ENCODE measurements at regions not wholly inside any gene's neighbourhood (a gene's known extent, or its start where the extent isn't known, plus 50 kb on each side); places are given as distances from the start of the nearest gene placed in this dataset.

DNA sequence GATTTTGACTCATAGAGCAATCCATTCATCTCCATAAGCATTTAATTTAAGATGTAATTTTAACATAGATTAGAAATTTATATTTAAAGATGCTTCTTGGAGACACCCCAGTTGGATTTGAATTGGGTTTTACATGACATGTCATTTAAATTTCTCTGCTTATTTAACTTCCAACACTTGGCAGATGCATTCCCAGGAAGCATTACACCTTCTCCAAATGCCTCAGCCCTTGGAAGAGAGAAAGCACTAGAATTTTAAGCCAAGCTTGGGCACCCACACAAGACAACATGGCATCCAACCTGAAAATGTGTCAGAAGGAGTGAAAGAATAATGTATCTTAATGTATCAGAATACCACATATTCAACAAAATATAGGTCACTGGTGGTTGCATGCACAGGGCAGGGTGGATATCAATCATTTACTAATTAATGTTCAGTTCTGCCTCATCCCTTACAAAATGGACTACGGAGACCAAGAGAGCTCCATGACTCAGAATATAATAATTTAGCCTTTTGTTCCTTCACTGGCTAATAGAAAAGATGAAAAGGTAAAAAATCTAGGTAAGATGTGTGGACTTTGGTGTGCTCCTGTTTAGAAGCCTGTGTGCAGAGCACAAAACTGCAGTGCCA, 541.7 kb upstream of the SORCS1 start:
- DNase-seq, result no peak
- CTCF ChIA-PET, result no interaction called here
- Mint-ChIP-seq H3K27ac (no peak overlapping the region), H3K4me3 (no peak overlapping the region), H3K27me3 (no peaks in the 10 kb centered on the region), H3K9me3 (peaks cover 7% of the 10 kb centered on the region), H3K36me3 (no peaks in the 10 kb centered on the region), H3K4me1 (no peaks in the 10 kb centered on the region)

DNA sequence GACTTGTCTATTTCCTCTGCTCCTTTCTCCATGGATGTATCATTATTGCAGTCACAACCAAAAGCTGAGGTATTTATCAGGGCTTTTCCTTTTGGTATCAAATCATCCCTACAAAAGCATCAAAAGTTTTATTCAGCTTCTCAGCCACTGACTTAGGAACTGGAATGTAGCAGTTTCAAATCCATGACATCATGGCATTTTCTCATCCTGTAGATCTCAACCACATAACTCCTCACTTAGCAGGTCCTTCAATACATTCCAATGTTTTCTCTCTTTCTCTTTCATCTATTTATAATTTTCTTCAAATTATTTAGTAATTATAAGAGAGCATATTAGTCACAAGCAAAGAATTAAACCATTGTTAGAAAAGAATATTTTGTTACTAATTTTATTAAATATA, 537.4 kb upstream of the SORCS1 start:
- H3K4me3 Mint-ChIP-seq, result no peak overlapping the region
- no peaks in the 10 kb centered on the region for H3K4me1 Mint-ChIP-seq
- CTCF ChIA-PET, result no interaction called here
- peaks cover 2% of the 10 kb centered on the region for H3K9me3 Mint-ChIP-seq
- H3K36me3 Mint-ChIP-seq, result no peaks in the 10 kb centered on the region
- H3K27me3 Mint-ChIP-seq, result no peaks in the 10 kb centered on the region
- DNase-seq, result no peak
- no peak overlapping the region for H3K27ac Mint-ChIP-seq

DNA sequence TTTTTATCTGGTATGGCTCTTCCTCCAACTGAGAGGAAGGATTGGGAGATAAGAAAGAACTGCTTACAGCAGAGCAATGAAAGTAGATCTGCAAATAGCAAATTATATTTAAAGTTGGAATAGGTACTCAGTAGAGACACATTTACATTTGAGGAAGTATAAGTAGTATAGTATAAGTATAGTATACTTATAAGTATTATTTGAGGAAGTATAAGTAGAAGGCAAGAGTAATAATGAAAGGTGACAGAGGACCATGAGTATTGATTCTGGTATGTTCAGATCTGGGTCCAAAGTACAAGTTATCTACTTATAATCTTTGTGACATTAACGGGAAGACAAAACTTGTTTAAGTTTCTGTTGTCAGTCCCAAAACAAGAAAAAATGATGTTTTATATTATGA, 527.6 kb upstream of the SORCS1 start:
- CTCF ChIA-PET, result no interaction called here
- DNase-seq, result no peak

DNA sequence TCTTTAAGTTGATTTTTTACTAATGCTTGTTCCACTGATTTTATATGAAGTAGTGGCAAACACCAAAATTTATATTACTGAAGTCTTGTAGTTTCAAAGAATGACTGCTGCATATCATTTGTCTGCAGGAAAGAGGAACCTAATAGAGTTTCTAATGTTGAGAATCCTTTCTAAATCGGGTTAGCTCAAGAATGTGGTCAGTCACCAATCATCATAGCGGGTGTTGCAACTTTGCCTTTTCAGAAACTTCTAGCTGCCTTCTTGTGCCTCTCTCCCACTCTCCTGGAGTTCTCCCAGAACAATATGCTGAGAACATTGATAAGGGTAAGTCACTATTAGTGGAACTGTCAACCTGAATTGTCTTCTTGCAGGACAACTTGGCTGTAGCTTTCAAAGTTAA, 524.8 kb upstream of the SORCS1 start:
- CTCF ChIA-PET, result no interaction called here
- H3K4me3 Mint-ChIP-seq, result no peak overlapping the region
- H3K27ac Mint-ChIP-seq, result no peak overlapping the region
- H3K36me3 Mint-ChIP-seq, result no peaks in the 10 kb centered on the region
- H3K27me3 Mint-ChIP-seq, result no peaks in the 10 kb centered on the region
- peaks cover 7% of the 10 kb centered on the region for H3K9me3 Mint-ChIP-seq
- no peak for DNase-seq
- no peaks in the 10 kb centered on the region for H3K4me1 Mint-ChIP-seq

More for the DNA sequence above, 527.6 kb upstream of the SORCS1 start:
- Mint-ChIP-seq H3K27me3 (no peaks in the 10 kb centered on the region), H3K27ac (no peak overlapping the region), H3K4me3 (no peak overlapping the region), H3K36me3 (no peaks in the 10 kb centered on the region), H3K9me3 (peaks cover 2% of the 10 kb centered on the region), H3K4me1 (no peaks in the 10 kb centered on the region)

DNA sequence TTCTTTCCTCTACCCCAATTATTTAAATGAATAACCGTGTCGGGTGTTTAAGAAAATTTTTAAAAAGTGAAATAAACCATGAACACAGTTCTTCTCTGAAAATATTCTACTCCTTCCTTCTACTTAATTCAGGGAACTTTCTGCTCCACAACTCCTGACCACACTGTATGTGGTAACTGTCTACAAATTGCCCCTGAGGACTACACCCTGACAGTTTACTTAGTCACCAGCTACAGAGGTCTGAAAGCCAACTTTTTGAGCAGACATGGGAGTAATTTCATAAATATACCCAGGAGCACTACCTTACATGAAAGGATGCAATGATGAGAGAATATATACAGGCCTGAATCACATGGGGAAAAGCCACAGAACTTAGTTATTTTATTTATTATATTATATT, 523.2 kb upstream of the SORCS1 start:
- Mint-ChIP-seq H3K27me3 (no peaks in the 10 kb centered on the region), H3K4me3 (no peak overlapping the region), H3K36me3 (no peaks in the 10 kb centered on the region), H3K27ac (no peak overlapping the region), H3K9me3 (peaks cover 9% of the 10 kb centered on the region), H3K4me1 (no peaks in the 10 kb centered on the region)
- CTCF ChIA-PET, result no interaction called here
- no peak for DNase-seq

DNA sequence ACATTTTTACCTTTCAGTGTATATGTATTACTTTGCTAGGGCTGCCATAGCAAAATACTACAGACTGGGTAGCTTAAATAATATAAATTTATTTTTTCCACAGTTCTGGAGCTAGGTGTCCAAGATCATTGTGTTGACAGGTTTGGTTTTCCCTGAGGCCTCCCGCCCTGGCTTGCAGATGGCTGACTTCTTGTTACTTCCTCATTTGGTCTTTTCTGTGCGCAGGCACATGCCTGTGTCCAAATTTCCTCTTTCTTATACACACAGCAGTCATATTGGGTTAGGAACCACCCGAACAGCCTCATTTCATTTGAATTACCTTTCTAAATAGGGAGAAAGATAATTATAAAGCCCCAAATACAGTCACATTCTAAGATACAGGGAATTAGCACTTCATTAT, 521.6 kb upstream of the SORCS1 start:
- no peaks in the 10 kb centered on the region for H3K27me3 Mint-ChIP-seq
- DNase-seq, result no peak
- no peak overlapping the region for H3K27ac Mint-ChIP-seq
- H3K9me3 Mint-ChIP-seq, result peaks cover 13% of the 10 kb centered on the region
- H3K36me3 Mint-ChIP-seq, result no peaks in the 10 kb centered on the region
- CTCF ChIA-PET, result no interaction called here
- H3K4me3 Mint-ChIP-seq, result no peak overlapping the region
- H3K4me1 Mint-ChIP-seq, result no peaks in the 10 kb centered on the region

DNA sequence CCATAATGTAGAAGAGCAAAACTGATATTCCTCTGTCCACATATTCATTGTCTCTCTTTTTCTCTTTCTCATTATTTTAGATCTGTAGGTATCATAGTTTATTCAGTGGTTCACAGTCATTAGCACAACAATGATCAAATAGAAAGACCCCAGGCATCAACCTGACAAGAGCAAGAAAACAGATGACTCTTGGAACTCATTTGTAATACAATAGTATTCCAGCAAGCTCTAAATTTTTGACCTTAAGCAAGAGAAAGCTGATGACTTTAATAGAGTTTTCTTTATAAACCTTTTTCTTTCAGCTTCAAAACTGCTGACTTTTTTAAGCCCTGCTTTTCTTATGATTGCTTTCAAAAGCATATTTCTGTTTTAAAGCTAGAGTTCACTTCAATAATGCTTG, 507.5 kb upstream of the SORCS1 start:
- H3K4me1 Mint-ChIP-seq, result no peaks in the 10 kb centered on the region
- H3K27me3 Mint-ChIP-seq, result no peaks in the 10 kb centered on the region
- no peak overlapping the region for H3K27ac Mint-ChIP-seq
- H3K36me3 Mint-ChIP-seq, result no peaks in the 10 kb centered on the region
- CTCF ChIA-PET, result no interaction called here
- peaks cover 8% of the 10 kb centered on the region for H3K9me3 Mint-ChIP-seq
- H3K4me3 Mint-ChIP-seq, result no peak overlapping the region
- DNase-seq, result no peak

DNA sequence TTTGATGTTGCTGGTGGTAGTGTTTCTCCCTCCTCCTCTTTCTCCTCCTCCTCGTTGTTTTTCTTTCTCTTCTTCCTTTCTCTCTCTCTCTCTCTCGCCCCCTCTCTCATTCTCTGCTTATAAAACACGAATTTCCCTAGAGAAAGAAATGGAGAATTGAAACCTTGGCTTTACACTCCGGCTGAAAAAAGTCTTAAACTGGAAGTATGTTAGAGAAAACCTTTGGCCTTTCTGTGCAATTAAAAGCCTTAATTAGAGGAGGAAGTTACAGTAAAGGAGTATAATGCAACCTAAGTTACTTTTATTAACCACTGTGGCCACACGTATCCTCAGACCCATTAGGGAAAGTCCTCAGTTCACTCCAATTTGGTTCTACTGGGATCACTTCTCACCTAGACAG, 501.7 kb upstream of the SORCS1 start:
- peaks cover 11% of the 10 kb centered on the region for H3K9me3 Mint-ChIP-seq
- H3K27ac Mint-ChIP-seq, result no peak overlapping the region
- H3K36me3 Mint-ChIP-seq, result no peaks in the 10 kb centered on the region
- H3K4me3 Mint-ChIP-seq, result no peak overlapping the region
- CTCF ChIA-PET, result no interaction called here
- no peaks in the 10 kb centered on the region for H3K4me1 Mint-ChIP-seq
- H3K27me3 Mint-ChIP-seq, result no peaks in the 10 kb centered on the region
- DNase-seq, result no peak

DNA sequence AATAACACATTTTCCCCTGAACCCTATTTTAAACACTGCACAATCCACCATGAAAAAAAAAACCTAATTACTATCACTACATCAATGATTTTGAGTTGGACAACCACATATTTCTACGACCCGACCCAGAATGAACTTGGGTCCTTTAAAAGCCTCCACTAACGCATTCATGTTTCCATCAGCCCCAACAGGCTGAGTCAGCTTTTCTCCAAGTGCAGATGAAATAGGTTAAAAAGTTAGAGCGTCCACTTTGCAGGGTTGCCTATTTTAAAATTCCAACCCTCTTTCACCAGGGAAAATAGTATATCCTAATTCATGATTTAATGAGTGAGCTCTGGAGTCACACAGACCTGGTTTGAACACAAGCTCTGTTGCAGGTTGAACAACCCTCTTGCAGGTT, 501.0 kb upstream of the SORCS1 start:
- H3K27me3 Mint-ChIP-seq, result no peaks in the 10 kb centered on the region
- CTCF ChIA-PET, result no interaction called here
- no peak overlapping the region for H3K4me3 Mint-ChIP-seq
- no peaks in the 10 kb centered on the region for H3K36me3 Mint-ChIP-seq
- H3K9me3 Mint-ChIP-seq, result peaks cover 11% of the 10 kb centered on the region
- DNase-seq, result no peak
- no peaks in the 10 kb centered on the region for H3K4me1 Mint-ChIP-seq
- H3K27ac Mint-ChIP-seq, result no peak overlapping the region

DNA sequence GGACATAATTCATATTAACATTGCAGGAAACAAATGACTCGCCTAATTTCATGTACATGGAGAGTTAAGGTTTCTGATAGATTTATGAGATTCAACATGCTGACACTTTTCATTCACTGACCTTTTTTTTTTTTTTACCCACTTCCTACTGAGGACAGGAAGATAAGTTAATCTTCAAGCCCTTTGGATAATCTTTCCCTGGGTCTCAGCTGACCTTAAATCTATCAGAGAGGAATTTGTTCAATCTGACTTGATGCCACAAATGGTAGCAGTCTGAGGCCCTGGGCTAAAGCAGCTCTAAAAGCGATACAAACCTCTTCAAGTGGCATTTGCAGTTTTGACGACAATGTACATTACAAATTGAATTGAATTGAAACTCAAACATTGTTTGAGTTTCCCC, 493.3 kb upstream of the SORCS1 start:
- Mint-ChIP-seq H3K27me3 (no peaks in the 10 kb centered on the region), H3K4me3 (no peak overlapping the region), H3K9me3 (peaks cover 4% of the 10 kb centered on the region), H3K36me3 (no peaks in the 10 kb centered on the region), H3K4me1 (no peaks in the 10 kb centered on the region), H3K27ac (no peak overlapping the region)
- DNase-seq, result no peak
- CTCF ChIA-PET, result no interaction called here

DNA sequence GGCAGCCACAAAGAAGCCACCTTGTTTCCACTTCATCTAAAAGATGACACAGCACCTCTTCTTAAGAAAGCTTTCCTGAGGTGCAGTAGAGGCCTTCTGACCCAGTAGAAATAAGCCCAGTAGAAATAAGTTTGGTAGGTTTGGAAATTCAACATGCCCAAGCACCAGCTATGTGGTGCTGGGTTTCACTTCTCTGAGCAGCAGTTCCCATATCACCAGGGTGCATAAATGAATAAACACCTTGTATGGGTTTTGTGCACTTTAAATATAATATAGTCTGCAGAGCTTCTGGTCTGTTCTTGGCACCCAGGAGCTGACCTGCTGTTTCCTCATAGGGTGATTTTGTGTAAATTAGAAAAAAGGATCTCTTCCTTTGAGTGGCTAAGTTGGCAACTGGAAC, 492.4 kb upstream of the SORCS1 start:
- no peak for DNase-seq
- H3K27me3 Mint-ChIP-seq, result no peaks in the 10 kb centered on the region
- CTCF ChIA-PET, result no interaction called here
- no peak overlapping the region for H3K4me3 Mint-ChIP-seq
- H3K9me3 Mint-ChIP-seq, result peaks cover 4% of the 10 kb centered on the region
- no peaks in the 10 kb centered on the region for H3K4me1 Mint-ChIP-seq
- H3K27ac Mint-ChIP-seq, result no peak overlapping the region
- H3K36me3 Mint-ChIP-seq, result no peaks in the 10 kb centered on the region

DNA sequence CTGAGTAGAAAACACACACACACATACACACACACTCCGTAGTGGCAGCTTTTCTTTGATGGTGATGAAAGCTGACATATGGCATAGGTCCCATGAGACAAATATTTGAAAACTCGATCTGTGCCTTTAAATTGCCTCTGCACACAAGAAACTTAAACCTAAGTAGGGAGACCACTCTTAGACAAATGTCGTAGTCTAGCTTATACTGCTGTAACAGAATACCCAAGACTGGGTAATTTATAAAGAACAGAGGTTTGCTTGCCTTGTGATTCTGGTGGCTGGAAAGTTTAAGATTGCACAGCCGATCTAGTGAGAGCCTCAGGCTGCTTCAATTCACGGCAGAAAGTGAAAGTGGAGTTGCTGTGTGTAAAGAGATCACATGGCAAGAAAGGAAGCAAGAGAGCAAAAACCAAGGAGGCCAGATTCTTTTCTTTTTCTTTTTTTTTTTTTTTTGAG, 489.4 kb upstream of the SORCS1 start:
- H3K4me3 Mint-ChIP-seq, result peak overlapping the region; percentile 14
- peaks cover 5% of the 10 kb centered on the region for H3K9me3 Mint-ChIP-seq
- H3K27me3 Mint-ChIP-seq, result no peaks in the 10 kb centered on the region
- H3K27ac Mint-ChIP-seq, result peak overlapping the region; percentile 19
- DNase-seq, result peak; percentile 21
- H3K4me1 Mint-ChIP-seq, result no peaks in the 10 kb centered on the region
- CTCF ChIA-PET, result no interaction called here
- no peaks in the 10 kb centered on the region for H3K36me3 Mint-ChIP-seq

DNA sequence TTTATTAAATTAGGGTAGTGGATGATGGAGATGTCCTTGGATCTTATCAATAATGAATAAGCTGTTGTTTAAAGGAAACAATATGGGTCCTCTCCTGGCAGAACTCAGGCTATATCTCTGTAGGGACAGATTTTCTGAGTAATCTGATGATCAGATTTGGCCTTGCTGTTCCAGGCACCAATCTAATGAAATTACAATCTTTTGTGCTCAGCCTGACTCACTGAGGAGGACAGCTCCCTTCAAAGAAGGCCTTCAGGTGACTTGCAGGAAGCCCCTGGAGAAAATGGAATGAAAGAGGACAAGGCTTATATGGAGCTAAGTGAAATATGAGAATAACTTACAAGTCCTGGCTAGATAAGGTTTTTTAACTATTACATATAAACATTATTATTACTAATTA, 486.4 kb upstream of the SORCS1 start:
- no peaks in the 10 kb centered on the region for H3K4me1 Mint-ChIP-seq
- no peaks in the 10 kb centered on the region for H3K27me3 Mint-ChIP-seq
- CTCF ChIA-PET, result no interaction called here
- H3K4me3 Mint-ChIP-seq, result no peak overlapping the region
- DNase-seq, result no peak
- no peak overlapping the region for H3K27ac Mint-ChIP-seq
- peaks cover 5% of the 10 kb centered on the region for H3K9me3 Mint-ChIP-seq
- H3K36me3 Mint-ChIP-seq, result no peaks in the 10 kb centered on the region

DNA sequence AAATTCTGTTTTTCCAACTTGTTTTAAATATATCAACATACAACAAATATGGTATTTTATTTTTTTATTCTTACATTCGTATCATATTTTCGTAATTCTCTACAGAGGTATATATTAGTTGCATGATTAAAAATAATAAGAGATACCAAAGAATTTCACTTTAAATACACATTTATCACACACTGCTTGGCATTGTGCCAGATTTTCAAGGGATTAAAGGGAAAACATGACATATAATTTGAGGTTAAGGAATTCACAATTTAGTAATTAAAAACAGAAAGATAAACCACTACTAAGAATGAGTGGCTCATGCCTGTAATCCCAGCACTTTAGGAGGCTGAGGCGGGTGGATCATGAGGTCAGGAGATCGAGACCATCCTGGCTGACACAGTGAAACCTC, 484.7 kb upstream of the SORCS1 start:
- CTCF ChIA-PET, result no interaction called here
- no peak overlapping the region for H3K4me3 Mint-ChIP-seq
- no peak overlapping the region for H3K27ac Mint-ChIP-seq
- H3K9me3 Mint-ChIP-seq, result peaks cover 2% of the 10 kb centered on the region
- no peak for DNase-seq
- no peaks in the 10 kb centered on the region for H3K36me3 Mint-ChIP-seq
- no peaks in the 10 kb centered on the region for H3K4me1 Mint-ChIP-seq
- no peaks in the 10 kb centered on the region for H3K27me3 Mint-ChIP-seq

DNA sequence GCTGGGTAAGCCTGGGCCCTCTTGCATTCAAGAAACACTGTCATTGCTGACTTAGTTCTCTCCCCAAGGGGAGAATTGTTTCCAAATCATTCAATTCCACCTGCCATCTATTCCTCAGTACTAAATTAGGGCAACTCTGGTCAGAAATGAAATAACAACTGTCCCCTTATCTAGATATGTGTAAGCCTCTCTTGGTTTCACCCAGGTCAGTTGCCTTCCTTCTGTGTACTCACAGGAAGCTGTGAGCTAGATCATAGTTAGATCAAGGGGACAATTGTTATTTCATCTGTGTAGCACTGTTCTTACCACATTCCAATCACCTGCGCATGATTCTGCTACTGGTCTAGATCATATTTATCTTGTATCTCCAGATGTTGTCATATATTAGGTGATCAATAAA, 483.0 kb upstream of the SORCS1 start:
- Mint-ChIP-seq H3K27ac (no peak overlapping the region), H3K4me3 (no peak overlapping the region)
- CTCF ChIA-PET, result no interaction called here

DNA sequence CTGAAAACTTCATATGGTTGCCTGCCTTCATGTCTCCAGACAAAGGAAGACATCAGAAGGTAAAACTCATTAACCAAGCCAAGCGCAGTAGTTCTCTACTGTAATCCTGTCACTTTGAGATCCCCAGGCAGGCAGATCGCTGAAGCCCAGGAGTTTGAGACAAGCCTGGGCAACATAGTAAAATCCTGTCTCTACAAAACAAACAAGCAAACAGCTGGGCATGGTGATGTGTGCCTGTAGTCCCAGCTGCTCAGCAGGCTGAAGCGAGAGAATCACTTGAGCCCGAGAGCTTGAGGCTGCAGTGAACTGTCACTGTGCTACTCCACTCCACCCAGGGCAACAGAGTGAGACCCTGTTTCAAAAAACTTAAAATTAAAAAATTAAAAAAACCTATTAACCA, 467.4 kb upstream of the SORCS1 start:
- Mint-ChIP-seq H3K4me1 (no peaks in the 10 kb centered on the region), H3K27ac (no peak overlapping the region), H3K36me3 (no peaks in the 10 kb centered on the region), H3K4me3 (no peak overlapping the region), H3K27me3 (no peaks in the 10 kb centered on the region), H3K9me3 (peaks cover 11% of the 10 kb centered on the region)
- no peak for DNase-seq
- CTCF ChIA-PET, result no interaction called here

More for the DNA sequence above, 483.0 kb upstream of the SORCS1 start:
- Mint-ChIP-seq H3K36me3 (no peaks in the 10 kb centered on the region), H3K9me3 (peaks cover 3% of the 10 kb centered on the region), H3K4me1 (no peaks in the 10 kb centered on the region), H3K27me3 (no peaks in the 10 kb centered on the region)
- no peak for DNase-seq
